Inferior parietal cortex (tissue), 1 donor: ENCODE measurements at regions not wholly inside any gene's neighbourhood (a gene's known extent, or its start where the extent isn't known, plus 50 kb on each side); places are given as distances from the start of the nearest gene placed in this dataset.

Experiments
- DNase-seq: peaks from one replicate; pipeline ENCODE4 v3.0.0-alpha.2; 2016; ENCODE audit errors: extremely low spot score

- DNase-seq: no peak
These were observed 100.5 kb upstream of the ESRRG start for GRCh38 chr1:216823731-216824130.

- DNase-seq: no peak
These were observed 99.3 kb upstream of the ESRRG start for GRCh38 chr1:216822480-216822879.

GRCh38 chr1:216820345-216820744 lies 97.1 kb upstream of the ESRRG start:
- DNase-seq: no peak

- DNase-seq: no peak
These were observed 95.1 kb upstream of the ESRRG start for GRCh38 chr1:216818284-216818683.

GRCh38 chr1:216815260-216816131 lies 92.3 kb upstream of the ESRRG start:
- DNase-seq: no peak

- DNase-seq: no peak
These were observed 91.5 kb upstream of the ESRRG start for GRCh38 chr1:216814576-216815259.

GRCh38 chr1:216812966-216813365 lies 89.7 kb upstream of the ESRRG start:
- no peak for DNase-seq

- no peak for DNase-seq
These were observed 86.4 kb upstream of the ESRRG start for GRCh38 chr1:216809649-216810048.

- no peak for DNase-seq
These were observed 84.5 kb upstream of the ESRRG start for GRCh38 chr1:216807696-216808095.

GRCh38 chr1:216805953-216806352 lies 82.7 kb upstream of the ESRRG start:
- no peak for DNase-seq

GRCh38 chr1:216805233-216805632 lies 82.0 kb upstream of the ESRRG start:
- DNase-seq: no peak

- no peak for DNase-seq
These were observed 80.9 kb upstream of the ESRRG start for GRCh38 chr1:216804111-216804510.

- no peak for DNase-seq
These were observed 71.4 kb upstream of the ESRRG start for GRCh38 chr1:216794586-216794985.

- DNase-seq: no peak
These were observed 70.7 kb upstream of the ESRRG start for GRCh38 chr1:216793973-216794372.

GRCh38 chr1:216793303-216793702 lies 70.1 kb upstream of the ESRRG start:
- DNase-seq: no peak

GRCh38 chr1:216788671-216789070 lies 65.4 kb upstream of the ESRRG start:
- DNase-seq: no peak

- no peak for DNase-seq
These were observed 62.5 kb upstream of the ESRRG start for GRCh38 chr1:216785737-216786136.

GRCh38 chr1:216785221-216785620 lies 62.0 kb upstream of the ESRRG start:
- DNase-seq: no peak

GRCh38 chr1:216779686-216780085 lies 56.5 kb upstream of the ESRRG start:
- no peak for DNase-seq

GRCh38 chr1:216778737-216779136 lies 55.5 kb upstream of the ESRRG start:
- no peak for DNase-seq

GRCh38 chr1:216777148-216777547 lies 53.9 kb upstream of the ESRRG start:
- DNase-seq: no peak
